OCI-LY7 (cell line): ENCODE measurements at regions not wholly inside any gene's neighbourhood (a gene's known extent, or its start where the extent isn't known, plus 50 kb on each side); places are given as distances from the start of the nearest gene placed in this dataset.

Source experiments
- CTCF ChIP-seq: fragments of 200-600 bp; sonication (generic); conservative IDR thresholded peaks from 2 replicates; pipeline ENCODE4 v1.5.1; 2014; ENCODE audit warnings: mild to moderate bottlenecking, antibody characterized with exemption, low read length, moderate library complexity, mixed read lengths
- EZH2phosphoT487 ChIP-seq: fragments of 200-600 bp; sonication (generic); IDR thresholded peaks from 2 replicates; pipeline ENCODE4 v1.6.1; 2018; ENCODE audit warnings: low read depth, borderline replicate concordance, mild to moderate bottlenecking, mixed run types, antibody characterized with exemption, low read length, moderate library complexity, mixed read lengths

DNA sequence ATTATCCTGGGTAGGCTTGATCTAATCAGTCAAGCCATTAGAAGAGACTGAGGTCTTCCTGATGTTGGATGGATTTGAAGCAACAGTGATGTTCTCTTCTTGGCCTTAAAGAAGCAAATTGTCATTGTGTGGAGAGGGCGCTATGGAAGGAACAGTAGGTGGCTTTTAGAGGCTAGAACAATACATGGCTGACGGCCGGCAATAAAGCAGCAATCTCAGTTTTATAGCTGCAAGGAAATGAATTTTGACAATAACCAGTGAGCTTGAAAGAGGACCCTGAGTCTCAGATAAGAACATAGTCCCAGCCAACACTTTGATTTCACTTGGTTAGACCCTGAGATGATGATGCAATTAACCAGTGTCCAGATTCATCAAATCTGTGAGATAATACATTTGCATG lies 302.1 kb downstream of the NSUN3 start:
- TF ChIP-seq CTCF (no peak), EZH2phosphoT487 (no peak)
